HCT116 (cell line): ENCODE measurements at regions not wholly inside any gene's neighbourhood (a gene's known extent, or its start where the extent isn't known, plus 50 kb on each side); places are given as distances from the start of the nearest gene placed in this dataset.

Experiments
- ATAC-seq: fragments of 200-7000 bp; cut with Tn5 transposase; 2 replicates; pipeline ENCODE4 v1.9.1; 2020; ENCODE audit warnings: mild to moderate bottlenecking, moderate library complexity
- BruUV-seq: library from RNA; stranded (reverse); fragments of 400-500 nt; replicated peaks from 2 replicates; lab custom pipeline; 2021; lab: Mats Ljungman, UMichigan
- CTCF ChIA-PET: fragments of 300-600 bp; sonication (Branson Sonifier 250); formaldehyde crosslinking; loops from one replicate; lab custom pipeline; 2021; ENCODE audit warnings: antibody characterized with exemption; lab: Charles Lee
- POLR2A ChIA-PET: fragments of 300-600, 350-600 bp; sonication (Branson Sonifier 250); formaldehyde crosslinking; loops from one replicate; lab custom pipeline; 2021; ENCODE audit warnings: antibody characterized with exemption; lab: Charles Lee
- RAD21 ChIA-PET, 2 experiments: fragments of 300-600 bp; sonication (Branson Sonifier 250); formaldehyde crosslinking; loops; one replicate each; lab custom pipeline; 2023; ENCODE audit warnings: low total read pairs in 2 of 2; ENCODE audit not compliant: uncharacterized antibody in 2 of 2, unreplicated experiment in 2 of 2, low non-redundant PET in 1 of 2; lab: Charles Lee
- DNase-seq: peaks from one replicate; pipeline ENCODE4 v3.0.0-alpha.2; 2010; ENCODE audit warnings: low read depth, low spot score
- H2AFZ ChIP-seq: fragments of 200-600 bp; shearing (Covaris generic), sonication (generic); 2 replicates; pipeline ENCODE4 v1.6.1; 2017; ENCODE audit warnings: low read depth, mixed run types, mixed read lengths, antibody characterized with exemption, low read length; ENCODE audit not compliant: poor library complexity, severe bottlenecking
- H3K27ac ChIP-seq: 2 replicates; pipeline ENCODE4 v1.5.1; 2012; ENCODE audit warnings: low read depth, low read length
- H3K27me3 ChIP-seq: fragments of 200-600 bp; sonication (generic); 2 replicates; pipeline ENCODE4 v1.6.1; 2016; ENCODE audit warnings: mixed run types, low read length, mixed read lengths; ENCODE audit not compliant: insufficient read depth
- H3K36me3 ChIP-seq, 2 experiments: fragments of 200-500 bp in 1 of 2; fragments of 200-600 bp in 1 of 2; sonication (Bioruptor generic) in 1 of 2; sonication (generic) in 1 of 2; 2 replicates each; pipeline versions ENCODE4 v1.5.1 to v1.6.1; 2014 to 2016; ENCODE audit warnings: low read length in 2 of 2, inconsistent platforms in 1 of 2, mixed read lengths in 1 of 2, mixed run types in 1 of 2; ENCODE audit not compliant: insufficient read depth in 2 of 2, control insufficient read depth in 1 of 2
- H3K4me1 ChIP-seq, 2 experiments: fragments of 200-600 bp in 1 of 2; sonication (generic) in 1 of 2; 2 replicates each; pipeline versions ENCODE4 v1.5.1 to v1.6.1; 2012 to 2017; ENCODE audit warnings: low read length in 2 of 2, inconsistent platforms in 1 of 2, mild to moderate bottlenecking in 1 of 2, mixed read lengths in 1 of 2, mixed run types in 1 of 2, moderate library complexity in 1 of 2; ENCODE audit not compliant: insufficient read depth in 2 of 2, control insufficient read depth in 1 of 2
- H3K4me2 ChIP-seq: fragments of 200-600 bp; sonication (generic); 2 replicates; pipeline ENCODE4 v1.6.1; 2017; ENCODE audit warnings: mixed run types, low read length, mixed read lengths
- H3K4me3 ChIP-seq, 2 experiments: fragments of 200-600 bp in 1 of 2; sonication (generic) in 1 of 2; replicated peaks in 1 of 2; 2 replicates each; pipeline ENCODE4 v1.5.1; 2011 to 2016; ENCODE audit warnings: low read length in 2 of 2, control low read depth in 1 of 2, low read depth in 1 of 2, mild to moderate bottlenecking in 1 of 2, mixed read lengths in 1 of 2, mixed run types in 1 of 2
- H3K79me2 ChIP-seq: fragments of 200-600 bp; sonication (generic); 2 replicates; pipeline ENCODE4 v1.6.1; 2017; ENCODE audit warnings: mild to moderate bottlenecking, mixed run types, low read length, moderate library complexity, mixed read lengths; ENCODE audit not compliant: insufficient read depth
- H3K9ac ChIP-seq: fragments of 200-600 bp; sonication (generic); 2 replicates; pipeline ENCODE4 v1.6.1; 2016; ENCODE audit warnings: low read length, mixed read lengths
- H3K9me2 ChIP-seq: fragments of 200-600 bp; sonication (generic), shearing (Covaris generic); 2 replicates; pipeline ENCODE4 v1.6.1; 2017; ENCODE audit warnings: mixed run types, mild to moderate bottlenecking, moderate library complexity; ENCODE audit not compliant: insufficient read depth
- H3K9me3 ChIP-seq, 2 experiments: fragments of 200-500 bp in 1 of 2; fragments of 200-600 bp in 1 of 2; sonication (Bioruptor generic) in 1 of 2; sonication (generic) in 1 of 2; 2 replicates each; pipeline ENCODE4 v1.6.1; 2014 to 2017; ENCODE audit warnings: low read length in 2 of 2, mixed read lengths in 2 of 2, inconsistent platforms in 1 of 2, low read depth in 1 of 2, mild to moderate bottlenecking in 1 of 2, mixed run types in 1 of 2, moderate library complexity in 1 of 2; ENCODE audit not compliant: control insufficient read depth in 1 of 2, insufficient read depth in 1 of 2
- H4K20me1 ChIP-seq: fragments of 200-600 bp; sonication (generic), shearing (Covaris generic); 2 replicates; pipeline ENCODE4 v1.6.1; 2017; ENCODE audit warnings: mixed run types, mild to moderate bottlenecking, moderate library complexity; ENCODE audit not compliant: insufficient read depth
- CBX3 ChIP-seq: IDR thresholded peaks from 2 replicates; pipeline ENCODE4 v1.6.1; 2012; ENCODE audit warnings: low read depth
- EGR1 ChIP-seq: IDR thresholded peaks from 2 replicates; pipeline ENCODE4 v1.6.1; 2012; ENCODE audit warnings: low read depth
- EZH2 ChIP-seq: fragments of 200-600 bp; sonication (generic); IDR thresholded peaks from 2 replicates; pipeline ENCODE4 v1.6.1; 2017; ENCODE audit warnings: antibody characterized with exemption, mixed run types
- EZH2phosphoT487 ChIP-seq: fragments of 200-600 bp; IDR thresholded peaks from 2 replicates; pipeline ENCODE4 v1.6.1; 2018; ENCODE audit warnings: antibody characterized with exemption, borderline replicate concordance
- FOSL1 ChIP-seq: IDR thresholded peaks from 2 replicates; pipeline ENCODE4 v1.6.1; 2012; ENCODE audit warnings: low read depth
- POLR2AphosphoS5 ChIP-seq: IDR thresholded peaks from 2 replicates; pipeline ENCODE4 v1.6.1; 2011; ENCODE audit warnings: mild to moderate bottlenecking, low read depth, low read length, moderate library complexity
- RAD21 ChIP-seq: IDR thresholded peaks from 2 replicates; pipeline ENCODE4 v1.6.1; 2012; ENCODE audit warnings: low read depth, mild to moderate bottlenecking
- SIN3A ChIP-seq: IDR thresholded peaks from 2 replicates; pipeline ENCODE4 v1.6.1; 2012; ENCODE audit warnings: low read depth
- SRF ChIP-seq: IDR thresholded peaks from 2 replicates; pipeline ENCODE4 v1.6.1; 2012; ENCODE audit warnings: low read depth
- TCF7L2 ChIP-seq: IDR thresholded peaks from 2 replicates; pipeline ENCODE4 v1.7.0; 2011; ENCODE audit warnings: borderline replicate concordance, inconsistent platforms; ENCODE audit not compliant: insufficient read depth, insufficient read length; ENCODE audit errors: extremely low read depth
- YY1 ChIP-seq: IDR thresholded peaks from 2 replicates; pipeline ENCODE4 v1.6.1; 2011; ENCODE audit warnings: low read length, low read depth, moderate library complexity, mild to moderate bottlenecking; ENCODE audit not compliant: insufficient replicate concordance; ENCODE audit errors: extremely low read depth
- ZFX ChIP-seq: fragments of 450-650 bp; IDR thresholded peaks from 2 replicates; pipeline ENCODE4 v1.6.1; 2017
- intact Hi-C: fragments of 100-400 bp; cut with micrococcal nuclease; formaldehyde crosslinking; loops from 2 replicates; pipeline ENCODE4 v1.10.0; 2022
- TF ChIP-seq, protein P1 (sequence below), 3 experiments: fragments of 200-600 bp in 1 of 3; sonication (generic) in 1 of 3; IDR thresholded peaks in 2 of 3; conservative IDR thresholded peaks in 1 of 3; 2 replicates each; pipeline ENCODE4 v1.5.1; 2012 to 2017; ENCODE audit warnings: low read depth in 2 of 3, low read length in 2 of 3, antibody characterized with exemption in 1 of 3, borderline replicate concordance in 1 of 3, control low read depth in 1 of 3, mild to moderate bottlenecking in 1 of 3, mixed read lengths in 1 of 3, mixed run types in 1 of 3, moderate library complexity in 1 of 3; ENCODE audit not compliant: insufficient read depth in 1 of 3
- TF ChIP-seq, protein P2 (sequence below): IDR thresholded peaks from 2 replicates; pipeline ENCODE4 v1.6.1; 2012

DNA sequence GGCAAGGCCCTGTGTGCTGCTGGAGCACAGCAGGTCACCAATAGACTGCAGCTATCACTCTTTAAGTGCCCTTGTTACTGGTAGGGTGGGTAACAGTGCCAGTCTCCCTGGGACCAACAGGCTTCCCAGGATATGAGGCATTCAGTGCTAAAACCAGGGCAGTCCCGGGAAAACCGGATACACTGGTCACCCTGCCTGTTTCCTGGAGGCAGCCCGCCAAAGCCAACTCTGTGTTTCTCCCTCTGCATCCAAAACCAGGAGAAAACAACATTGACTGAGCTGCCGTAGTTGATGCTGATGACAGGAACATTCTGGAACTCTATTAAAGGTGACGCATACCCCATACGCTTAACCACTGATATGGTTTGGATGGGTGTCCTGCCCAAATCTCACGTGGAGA lies 149.1 kb downstream of the SHANK2 start:
- H3K27ac ChIP-seq = no peak overlapping the region
- H3K27me3 ChIP-seq = no peaks in the 10 kb centered on the region
- no peak for DNase-seq
- H3K4me3 ChIP-seq = no peak overlapping the region
- CTCF ChIA-PET = interaction anchor here (0.6 kb wide), 1 partner anchor 350 kb away, joined by 3 read pairs; the partner anchor contains the start of gene NADSYN1
- no peak overlapping the region for H3K4me2 ChIP-seq
- H3K4me1 ChIP-seq = no peaks in the 10 kb centered on the region
- intact Hi-C loops = no loop called here
- H3K9me2 ChIP-seq = no peaks in the 10 kb centered on the region
- no peak overlapping the region for H2AFZ ChIP-seq
- BruUV-seq = no TSS peak
- ATAC-seq = no peak
- TF ChIP-seq SRF (no peak), EZH2phosphoT487 (no peak), CBX3 (no peak), POLR2AphosphoS5 (no peak), EZH2 (no peak), EGR1 (no peak), SIN3A (no peak), RAD21 (no peak), FOSL1 (no peak), ZFX (no peak), YY1 (no peak), TCF7L2 (no peak)
- TF ChIP-seq, protein P1, sequence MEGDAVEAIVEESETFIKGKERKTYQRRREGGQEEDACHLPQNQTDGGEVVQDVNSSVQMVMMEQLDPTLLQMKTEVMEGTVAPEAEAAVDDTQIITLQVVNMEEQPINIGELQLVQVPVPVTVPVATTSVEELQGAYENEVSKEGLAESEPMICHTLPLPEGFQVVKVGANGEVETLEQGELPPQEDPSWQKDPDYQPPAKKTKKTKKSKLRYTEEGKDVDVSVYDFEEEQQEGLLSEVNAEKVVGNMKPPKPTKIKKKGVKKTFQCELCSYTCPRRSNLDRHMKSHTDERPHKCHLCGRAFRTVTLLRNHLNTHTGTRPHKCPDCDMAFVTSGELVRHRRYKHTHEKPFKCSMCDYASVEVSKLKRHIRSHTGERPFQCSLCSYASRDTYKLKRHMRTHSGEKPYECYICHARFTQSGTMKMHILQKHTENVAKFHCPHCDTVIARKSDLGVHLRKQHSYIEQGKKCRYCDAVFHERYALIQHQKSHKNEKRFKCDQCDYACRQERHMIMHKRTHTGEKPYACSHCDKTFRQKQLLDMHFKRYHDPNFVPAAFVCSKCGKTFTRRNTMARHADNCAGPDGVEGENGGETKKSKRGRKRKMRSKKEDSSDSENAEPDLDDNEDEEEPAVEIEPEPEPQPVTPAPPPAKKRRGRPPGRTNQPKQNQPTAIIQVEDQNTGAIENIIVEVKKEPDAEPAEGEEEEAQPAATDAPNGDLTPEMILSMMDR (IDR thresholded peaks at IDR 0.05 in 2 of 3, conservative IDR thresholded peaks at IDR 0.05 in 1 of 3; ENCODE audit: borderline replicate concordance in 1 of 3, insufficient read depth in 1 of 3, low read depth in 2 of 3, low read length in 2 of 3) = no peak
- TF ChIP-seq, protein P2, sequence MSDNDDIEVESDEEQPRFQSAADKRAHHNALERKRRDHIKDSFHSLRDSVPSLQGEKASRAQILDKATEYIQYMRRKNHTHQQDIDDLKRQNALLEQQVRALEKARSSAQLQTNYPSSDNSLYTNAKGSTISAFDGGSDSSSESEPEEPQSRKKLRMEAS = no peak
- TF ChIP-seq, all 23 proteins: peak for 0
- ChIA-PET RAD21 (no interaction called here), POLR2A (no interaction called here)
- no peak overlapping the region for H3K9ac ChIP-seq
- H4K20me1 ChIP-seq = no peaks in the 10 kb centered on the region
- H3K9me3 ChIP-seq = no peaks in the 10 kb centered on the region
- H3K79me2 ChIP-seq = no peaks in the 10 kb centered on the region
- H3K36me3 ChIP-seq = no peaks in the 10 kb centered on the region
